GM12892 (cell line): ENCODE measurements at regions not wholly inside any gene's neighbourhood (a gene's known extent, or its start where the extent isn't known, plus 50 kb on each side); places are given as distances from the start of the nearest gene placed in this dataset.

Experiments used
- POLR2AphosphoS5 ChIP-seq: IDR thresholded peaks from 2 replicates; pipeline ENCODE4 v1.6.1; 2011; ENCODE audit warnings: low read depth, low read length, control low read depth
- TAF1 ChIP-seq: IDR thresholded peaks from 2 replicates; pipeline ENCODE4 v1.6.1; 2011; ENCODE audit warnings: low read depth, mild to moderate bottlenecking, control low read depth, low read length, borderline replicate concordance

DNA sequence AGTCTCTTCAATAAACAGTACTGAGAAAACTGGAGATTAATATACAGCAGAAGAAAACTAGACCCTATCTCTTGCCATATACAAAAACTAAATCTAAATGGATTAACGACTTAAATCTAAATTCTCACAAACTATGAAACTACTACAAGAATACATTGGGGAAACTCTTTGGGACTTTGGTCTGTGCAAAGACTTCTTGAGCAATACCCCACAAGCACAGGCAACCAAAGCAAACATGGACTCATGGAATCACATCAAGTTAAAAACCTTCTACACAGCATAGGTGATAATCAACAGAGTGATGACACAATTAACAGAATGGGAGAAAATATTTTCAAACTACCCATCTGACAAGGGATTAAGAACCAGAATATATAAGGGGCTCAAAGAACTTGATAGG, 848.2 kb upstream of the NRXN1 start:
- no peak for TF ChIP-seq TAF1
- no peak for TF ChIP-seq POLR2AphosphoS5
